Stimulated activated CD8-positive, alpha-beta memory T cell treated with anti-CD3 and anti-CD28 coated beads, Interleukin-4, amount 100 ng/mL, for 1 hour (primary cell): ENCODE measurements at regions not wholly inside any gene's neighbourhood (a gene's known extent, or its start where the extent isn't known, plus 50 kb on each side); places are given as distances from the start of the nearest gene placed in this dataset.
"Not testable (repeated sequence)": the region's sequence is repeated elsewhere in the genome, so short reads cannot be mapped to it uniquely, and the experiment has no call there.

Experiments
- DNase-seq, 2 donors: peaks; one replicate each; pipeline ENCODE4 v3.0.0-alpha.2; 2020; ENCODE audit warnings: low read depth in 2 of 2, low spot score in 1 of 2

GRCh38 chr4:67412153-67412712 is 133.1 kb downstream of the CENPC start:
- not testable (repeated sequence) for DNase-seq

- DNase-seq, result no peak
These were observed 142.0 kb downstream of the CENPC start for GRCh38 chr4:67403342-67403741.

- no peak for DNase-seq
These were observed 143.4 kb downstream of the CENPC start for GRCh38 chr4:67401902-67402301.

GRCh38 chr4:67397931-67398330 is 147.4 kb downstream of the CENPC start:
- no peak for DNase-seq

- no peak for DNase-seq
These were observed 148.3 kb downstream of the CENPC start for GRCh38 chr4:67397031-67397430.

GRCh38 chr4:67396008-67396407 is 149.3 kb downstream of the CENPC start:
- DNase-seq, result no peak

GRCh38 chr4:67394879-67395278 is 150.4 kb downstream of the CENPC start:
- no peak for DNase-seq

- no peak for DNase-seq
These were observed 151.5 kb downstream of the CENPC start for GRCh38 chr4:67393699-67394281.

- no peak for DNase-seq
These were observed 152.3 kb downstream of the CENPC start for GRCh38 chr4:67393007-67393406.

GRCh38 chr4:67381406-67381804 is 163.9 kb downstream of the CENPC start:
- not testable (repeated sequence) for DNase-seq

GRCh38 chr4:67380702-67381405 is 164.4 kb downstream of the CENPC start:
- not testable (repeated sequence) for DNase-seq

- no peak for DNase-seq
These were observed 165.1 kb downstream of the CENPC start for GRCh38 chr4:67380154-67380553.

GRCh38 chr4:67375291-67375690 is 170.0 kb downstream of the CENPC start:
- DNase-seq, result no peak

- no peak for DNase-seq
These were observed 173.7 kb downstream of the CENPC start for GRCh38 chr4:67371615-67372014.

- no peak for DNase-seq
These were observed 178.9 kb downstream of the CENPC start for GRCh38 chr4:67366311-67366861.

- no peak for DNase-seq
These were observed 179.6 kb downstream of the CENPC start for GRCh38 chr4:67365661-67366245.

GRCh38 chr4:67355806-67356205 is 189.5 kb downstream of the CENPC start:
- DNase-seq, result no peak

- no peak for DNase-seq
These were observed 198.6 kb downstream of the CENPC start for GRCh38 chr4:67346654-67347053.

- DNase-seq, result no peak
These were observed 200.5 kb downstream of the CENPC start for GRCh38 chr4:67344594-67345380.

GRCh38 chr4:67343199-67343598 is 202.1 kb downstream of the CENPC start:
- no peak for DNase-seq

- no peak for DNase-seq
These were observed 203.0 kb downstream of the CENPC start for GRCh38 chr4:67342291-67342690.
